Endothelial cell (in vitro differentiated cells): ENCODE measurements at regions not wholly inside any gene's neighbourhood (a gene's known extent, or its start where the extent isn't known, plus 50 kb on each side); places are given as distances from the start of the nearest gene placed in this dataset.
"Not testable (repeated sequence)": the region's sequence is repeated elsewhere in the genome, so short reads cannot be mapped to it uniquely, and the experiment has no call there.

ENCODE experiments used
- DNase-seq: peaks from one replicate; pipeline ENCODE4 v3.0.0; 2021; ENCODE audit warnings: low spot score
- H3K27ac Mint-ChIP-seq: one replicate; pipeline ENCODE4 v1.8.0; 2021; ENCODE audit warnings: mixed read lengths, inconsistent platforms; ENCODE audit not compliant: unreplicated experiment
- H3K27me3 Mint-ChIP-seq: one replicate; pipeline ENCODE4 v1.8.0; 2021; ENCODE audit warnings: mild to moderate bottlenecking, moderate library complexity, mixed read lengths, inconsistent platforms; ENCODE audit not compliant: unreplicated experiment
- H3K36me3 Mint-ChIP-seq: one replicate; pipeline ENCODE4 v1.8.0; 2021; ENCODE audit warnings: mild to moderate bottlenecking, low read depth, mixed read lengths, inconsistent platforms; ENCODE audit not compliant: unreplicated experiment
- H3K4me1 Mint-ChIP-seq: one replicate; pipeline ENCODE4 v1.8.0; 2021; ENCODE audit warnings: mild to moderate bottlenecking, mixed read lengths, inconsistent platforms; ENCODE audit not compliant: unreplicated experiment
- H3K4me3 Mint-ChIP-seq: one replicate; pipeline ENCODE4 v1.8.0; 2021; ENCODE audit warnings: mild to moderate bottlenecking, mixed read lengths, inconsistent platforms; ENCODE audit not compliant: unreplicated experiment
- H3K9me3 Mint-ChIP-seq: one replicate; pipeline ENCODE4 v1.8.0; 2021; ENCODE audit warnings: mixed read lengths, inconsistent platforms; ENCODE audit not compliant: unreplicated experiment
- CTCF ChIP-seq: fragments of 200-600 bp; sonication (generic); IDR thresholded peaks from one replicate; pipeline ENCODE4 v1.5.0; 2021; ENCODE audit warnings: antibody characterized with exemption; ENCODE audit not compliant: unreplicated experiment

DNA sequence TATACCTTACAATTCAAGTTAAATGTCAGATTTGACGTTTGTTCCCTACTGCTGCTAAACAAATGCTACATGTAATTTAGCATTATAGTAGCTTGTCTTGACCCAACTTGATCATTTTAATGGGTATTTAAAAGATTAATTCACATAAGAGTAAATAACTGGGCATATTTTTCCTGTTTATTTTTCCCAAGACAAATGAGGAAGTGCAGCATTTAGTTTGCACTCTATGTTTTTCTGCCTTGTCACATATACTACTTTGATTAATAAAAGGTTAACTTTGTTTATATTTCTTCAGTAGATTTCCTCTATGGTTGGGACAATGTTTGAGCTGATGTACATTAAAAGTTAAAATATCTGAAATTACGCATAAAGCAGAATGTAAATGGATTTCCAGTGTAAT lies 641.8 kb downstream of the PRR16 start:
- H3K36me3 Mint-ChIP-seq, result no peaks in the 10 kb centered on the region
- DNase-seq, result no peak
- no peak overlapping the region for H3K27ac Mint-ChIP-seq
- no peak for TF ChIP-seq CTCF
- no peaks in the 10 kb centered on the region for H3K4me1 Mint-ChIP-seq
- no peaks in the 10 kb centered on the region for H3K9me3 Mint-ChIP-seq
- H3K4me3 Mint-ChIP-seq, result no peak overlapping the region
- peaks cover 3% of the 10 kb centered on the region for H3K27me3 Mint-ChIP-seq

DNA sequence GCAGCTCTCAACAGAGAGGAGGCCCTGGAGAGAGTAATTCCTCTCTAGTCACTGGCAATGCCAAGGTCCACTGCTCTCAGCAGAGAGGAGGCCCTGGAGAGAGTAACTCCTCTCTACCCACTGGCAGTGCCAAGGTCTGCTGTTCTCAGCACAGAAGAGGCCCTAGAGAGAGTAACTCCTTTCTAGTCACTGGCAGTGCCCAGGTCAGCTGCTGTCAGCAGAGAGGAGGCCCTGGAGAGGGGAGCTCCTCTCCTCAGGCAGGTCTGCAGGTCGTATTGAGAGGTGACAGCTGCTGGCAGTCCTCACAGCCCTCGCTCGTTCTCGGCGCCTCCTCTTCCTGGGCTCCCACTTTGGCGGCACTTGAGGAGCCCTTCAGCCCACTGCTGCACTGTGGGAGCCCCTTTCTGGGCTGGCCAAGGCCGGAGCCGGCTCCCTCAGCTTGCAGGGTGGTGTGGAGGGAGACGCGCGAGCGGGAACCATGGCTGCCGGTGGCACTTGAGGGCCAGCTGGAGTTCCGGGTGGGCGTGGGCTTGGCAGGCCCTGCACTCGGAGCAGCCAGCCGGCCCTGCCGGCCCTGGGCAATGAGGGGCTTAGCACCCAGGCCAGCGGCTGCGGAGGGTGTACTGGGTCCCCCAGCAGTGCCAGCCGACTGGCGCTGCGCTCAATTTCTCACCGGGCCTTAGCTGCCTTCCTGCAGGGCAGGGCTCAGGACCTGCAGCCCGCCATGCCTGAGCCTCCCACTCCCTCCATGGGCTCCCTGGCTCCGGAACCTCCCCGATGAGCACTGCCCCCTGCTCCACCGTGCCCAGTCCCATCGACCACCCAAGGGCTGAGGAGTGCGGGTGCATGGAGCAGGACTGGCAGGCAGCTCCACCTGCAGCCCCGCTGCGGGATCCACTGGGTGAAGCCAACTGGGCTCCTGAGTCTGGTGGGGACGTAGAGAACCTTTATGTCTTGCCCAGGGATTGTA lies 642.9 kb downstream of the PRR16 start:
- H3K27me3 Mint-ChIP-seq, H3K27ac Mint-ChIP-seq, H3K4me1 Mint-ChIP-seq, H3K9me3 Mint-ChIP-seq, H3K4me3 Mint-ChIP-seq, DNase-seq, H3K36me3 Mint-ChIP-seq: not testable (repeated sequence)

- no peak for DNase-seq
- Mint-ChIP-seq H3K27ac (no peak overlapping the region), H3K27me3 (peaks cover 3% of the 10 kb centered on the region), H3K4me1 (no peaks in the 10 kb centered on the region), H3K9me3 (no peaks in the 10 kb centered on the region), H3K4me3 (no peak overlapping the region), H3K36me3 (no peaks in the 10 kb centered on the region)
- TF ChIP-seq CTCF, result no peak
Measured at GRCh38 chr5:121108725-121109124, 644.6 kb downstream of the PRR16 start.

GRCh38 chr5:121109817-121110216 lies 645.7 kb downstream of the PRR16 start:
- no peak overlapping the region for H3K4me3 Mint-ChIP-seq
- no peak for DNase-seq
- H3K36me3 Mint-ChIP-seq, result no peaks in the 10 kb centered on the region
- no peaks in the 10 kb centered on the region for H3K4me1 Mint-ChIP-seq
- H3K9me3 Mint-ChIP-seq, result no peaks in the 10 kb centered on the region
- peaks cover 3% of the 10 kb centered on the region for H3K27me3 Mint-ChIP-seq
- H3K27ac Mint-ChIP-seq, result no peak overlapping the region
- no peak for TF ChIP-seq CTCF

DNA sequence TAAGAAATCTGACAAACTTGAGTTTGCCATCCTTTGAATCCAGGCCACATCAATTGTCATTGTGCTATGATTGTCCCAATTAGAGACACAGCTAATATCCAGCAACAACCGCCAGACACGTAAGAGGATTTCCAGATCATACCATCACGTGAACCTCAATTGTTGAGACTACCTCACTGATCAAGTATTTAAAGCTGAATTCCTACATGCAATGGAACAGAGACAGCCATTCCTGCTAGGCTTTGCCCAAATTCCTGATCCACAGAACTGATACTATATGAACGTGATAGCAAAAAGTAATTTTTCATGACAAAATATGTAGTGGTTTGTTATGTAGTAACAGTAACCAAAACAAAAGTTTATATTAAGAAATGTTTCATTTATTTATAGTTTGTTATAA lies 657.7 kb downstream of the PRR16 start:
- Mint-ChIP-seq H3K27me3 (peaks cover 4% of the 10 kb centered on the region), H3K36me3 (no peaks in the 10 kb centered on the region), H3K4me3 (no peak overlapping the region), H3K4me1 (no peaks in the 10 kb centered on the region), H3K27ac (no peak overlapping the region), H3K9me3 (no peaks in the 10 kb centered on the region)
- TF ChIP-seq CTCF, result no peak
- no peak for DNase-seq
